ENCODE measurements at regions not wholly inside any gene's neighbourhood (a gene's known extent, or its start where the extent isn't known, plus 50 kb on each side); places are given as distances from the start of the nearest gene placed in this dataset.

- Histone ChIP-seq H3K27ac (ENCODE audit: low read depth in 1 of 2, low read length in 1 of 2) (no peak overlapping the region), H3K36me3 (ENCODE audit: control insufficient read depth in 4 of 4, insufficient read depth in 4 of 4, low read length in 4 of 4) (no peaks in the 10 kb centered on the region), H3K4me3 (no peak overlapping the region), H3K9me3 (ENCODE audit: control insufficient read depth in 4 of 4, insufficient read depth in 3 of 4, low read length in 3 of 4) (peaks cover 0 to 4% (median 1%) of the 10 kb centered on the region in 4 donors), H3K9ac (ENCODE audit: insufficient read depth in 1 of 2, low read length in 2 of 2) (no peak overlapping the region), H3K4me1 (ENCODE audit: control insufficient read depth in 5 of 5, insufficient read depth in 5 of 5, low read length in 5 of 5) (no peaks in the 10 kb centered on the region), H3K27me3 (ENCODE audit: control insufficient read depth in 3 of 3, insufficient read depth in 3 of 3, low read length in 2 of 3) (no peaks in the 10 kb centered on the region)
- no peak for TF ChIP-seq CTCF (IDR thresholded peaks at IDR 0.05; ENCODE audit: control extremely low read depth, extremely low read depth)
- no peak for ATAC-seq (ENCODE audit: insufficient read depth, low FRiP score)
- no peak for DNase-seq
Observed at GRCh38 chr4:84263415-84263814, 235.7 kb downstream of the NKX6-1 start.

GRCh38 chr4:84260495-84260894 lies 238.6 kb downstream of the NKX6-1 start:
- DNase-seq (no peak), ATAC-seq (ENCODE audit: insufficient read depth, low FRiP score) (no peak)
- Histone ChIP-seq H3K4me1 (ENCODE audit: control insufficient read depth in 5 of 5, insufficient read depth in 5 of 5, low read length in 5 of 5) (no peaks in the 10 kb centered on the region), H3K36me3 (ENCODE audit: control insufficient read depth in 4 of 4, insufficient read depth in 4 of 4, low read length in 4 of 4) (no peaks in the 10 kb centered on the region), H3K4me3 (no peak overlapping the region), H3K27ac (ENCODE audit: low read depth in 1 of 2, low read length in 1 of 2) (no peak overlapping the region), H3K27me3 (ENCODE audit: control insufficient read depth in 3 of 3, insufficient read depth in 3 of 3, low read length in 2 of 3) (no peaks in the 10 kb centered on the region), H3K9me3 (ENCODE audit: control insufficient read depth in 4 of 4, insufficient read depth in 3 of 4, low read length in 3 of 4) (peaks cover 0 to 4% (median 1%) of the 10 kb centered on the region in 4 donors), H3K9ac (ENCODE audit: insufficient read depth in 1 of 2, low read length in 2 of 2) (no peak overlapping the region)
- no peak for TF ChIP-seq CTCF (IDR thresholded peaks at IDR 0.05; ENCODE audit: control extremely low read depth, extremely low read depth)

GRCh38 chr4:84258905-84259830 lies 239.9 kb downstream of the NKX6-1 start:
- TF ChIP-seq CTCF (IDR thresholded peaks at IDR 0.05; ENCODE audit: control extremely low read depth, extremely low read depth), result peak; percentile 16
- Histone ChIP-seq H3K4me3 (no peak overlapping the region), H3K27me3 (ENCODE audit: control insufficient read depth in 3 of 3, insufficient read depth in 3 of 3, low read length in 2 of 3) (no peaks in the 10 kb centered on the region), H3K9ac (ENCODE audit: insufficient read depth in 1 of 2, low read length in 2 of 2) (no peak overlapping the region), H3K9me3 (ENCODE audit: control insufficient read depth in 4 of 4, insufficient read depth in 3 of 4, low read length in 3 of 4) (peaks cover 0 to 4% (median 1%) of the 10 kb centered on the region in 4 donors), H3K4me1 (ENCODE audit: control insufficient read depth in 5 of 5, insufficient read depth in 5 of 5, low read length in 5 of 5) (no peaks in the 10 kb centered on the region), H3K36me3 (ENCODE audit: control insufficient read depth in 4 of 4, insufficient read depth in 4 of 4, low read length in 4 of 4) (no peaks in the 10 kb centered on the region), H3K27ac (ENCODE audit: low read depth in 1 of 2, low read length in 1 of 2) (no peak overlapping the region)
- 45% methylated on average over 2 of the region's 2 CpGs for WGBS, 2 donors
- ATAC-seq (ENCODE audit: insufficient read depth, low FRiP score) (no peak), DNase-seq (no peak)

Data from lung (tissue), 11 donors.